ENCODE measurements at regions not wholly inside any gene's neighbourhood (a gene's known extent, or its start where the extent isn't known, plus 50 kb on each side); places are given as distances from the start of the nearest gene placed in this dataset.
A peak's percentile ranks its signal among the peaks of the same experiment; 100 is the strongest.

GRCh38 chr15:61621146-61621545 is 392.0 kb upstream of the RORA start:
- DNase-seq: peak; percentile 48

- no peak for DNase-seq
Observed at GRCh38 chr15:61620151-61620550, 391.0 kb upstream of the RORA start.

GRCh38 chr15:61613729-61614128 is 384.6 kb upstream of the RORA start:
- DNase-seq: no peak

- no peak for DNase-seq
Observed at GRCh38 chr15:61613138-61613537, 384.0 kb upstream of the RORA start.

- DNase-seq: no peak
Observed at GRCh38 chr15:61612111-61612510, 383.0 kb upstream of the RORA start.

GRCh38 chr15:61605343-61605742 is 376.2 kb upstream of the RORA start:
- DNase-seq: no peak

- DNase-seq: no peak
Observed at GRCh38 chr15:61598655-61599054, 369.6 kb upstream of the RORA start.

- DNase-seq: no peak
Observed at GRCh38 chr15:61584410-61584809, 355.3 kb upstream of the RORA start.

- no peak for DNase-seq
Observed at GRCh38 chr15:61582092-61582491, 353.0 kb upstream of the RORA start.

GRCh38 chr15:61575597-61575996 is 346.5 kb upstream of the RORA start:
- DNase-seq: no peak

GRCh38 chr15:61571026-61571425 is 341.9 kb upstream of the RORA start:
- no peak for DNase-seq

GRCh38 chr15:61564785-61565184 is 335.7 kb upstream of the RORA start:
- DNase-seq: no peak

- DNase-seq: no peak
Observed at GRCh38 chr15:61558172-61559136, 329.4 kb upstream of the RORA start.

GRCh38 chr15:61556037-61556648 is 327.0 kb upstream of the RORA start:
- DNase-seq: no peak

- no peak for DNase-seq
Observed at GRCh38 chr15:61549727-61550126, 320.6 kb upstream of the RORA start.

GRCh38 chr15:61545763-61546162 is 316.7 kb upstream of the RORA start:
- no peak for DNase-seq

GRCh38 chr15:61541516-61541915 is 312.4 kb upstream of the RORA start:
- no peak for DNase-seq

GRCh38 chr15:61537337-61537736 is 308.2 kb upstream of the RORA start:
- no peak for DNase-seq

GRCh38 chr15:61534986-61535385 is 305.9 kb upstream of the RORA start:
- DNase-seq: no peak

GRCh38 chr15:61530769-61531168 is 301.7 kb upstream of the RORA start:
- no peak for DNase-seq

- no peak for DNase-seq
Observed at GRCh38 chr15:61528581-61528910, 299.4 kb upstream of the RORA start.

- no peak for DNase-seq
Observed at GRCh38 chr15:61527836-61528580, 298.9 kb upstream of the RORA start.

GRCh38 chr15:61524545-61524944 is 295.4 kb upstream of the RORA start:
- DNase-seq: no peak

GRCh38 chr15:61524086-61524485 is 295.0 kb upstream of the RORA start:
- DNase-seq: no peak

All from COR-L47 (cell line).